IMR-90 (cell line): ENCODE measurements at regions not wholly inside any gene's neighbourhood (a gene's known extent, or its start where the extent isn't known, plus 50 kb on each side); places are given as distances from the start of the nearest gene placed in this dataset.

Experiments
- ATAC-seq: fragments of 200-7000 bp; cut with Tn5 transposase; 2 replicates; pipeline ENCODE4 v1.9.1; 2020; ENCODE audit warnings: low read depth, mild to moderate bottlenecking, moderate library complexity
- BruUV-seq: library from RNA; stranded (reverse); fragments of 400-500 nt; replicated peaks from 2 replicates; lab custom pipeline; 2021; lab: Mats Ljungman, UMichigan
- CTCF ChIA-PET: fragments of 300-600 bp; formaldehyde crosslinking; extraction: SDS; loops from one replicate; lab custom pipeline; 2021; ENCODE audit warnings: antibody characterized with exemption; lab: Yijun Ruan, JAX
- POLR2A ChIA-PET: fragments of 300-600 bp; sonication (Branson Sonifier 250); formaldehyde crosslinking; loops from one replicate; lab custom pipeline; 2022; ENCODE audit warnings: antibody characterized with exemption; ENCODE audit not compliant: unreplicated experiment; lab: Charles Lee
- DNase-seq: peaks from one replicate; pipeline ENCODE4 v3.0.0; 2013
- H2AFZ ChIP-seq: replicated peaks from 2 replicates; pipeline ENCODE3; 2013; ENCODE audit warnings: low read length, mild to moderate bottlenecking; ENCODE audit not compliant: poor library complexity
- H2AK5ac ChIP-seq: 2 replicates; pipeline ENCODE4 v1.6.1; 2013; ENCODE audit warnings: low read depth, low read length, inconsistent platforms
- H2AK9ac ChIP-seq: replicated peaks from 2 replicates; pipeline ENCODE3; 2013; ENCODE audit warnings: mild to moderate bottlenecking, low read depth, low read length, moderate library complexity; ENCODE audit not compliant: poor library complexity
- H2BK120ac ChIP-seq: 2 replicates; pipeline ENCODE4 v1.6.1; 2013; ENCODE audit warnings: low read depth, low read length, inconsistent platforms
- H2BK15ac ChIP-seq: 3 replicates; pipeline ENCODE4 v1.6.1; 2013; ENCODE audit warnings: low read depth, low read length, inconsistent platforms
- H2BK20ac ChIP-seq: 2 replicates; pipeline ENCODE4 v1.6.1; 2013; ENCODE audit warnings: low read depth, mild to moderate bottlenecking, inconsistent platforms, low read length, moderate library complexity
- H2BK5ac ChIP-seq: 2 replicates; pipeline ENCODE4 v1.6.1; 2013; ENCODE audit warnings: mild to moderate bottlenecking, low read depth, low read length, inconsistent platforms; ENCODE audit not compliant: poor library complexity, severe bottlenecking
- H3K14ac ChIP-seq: replicated peaks from 2 replicates; pipeline ENCODE4 v1.6.1; 2013; ENCODE audit warnings: low read depth, low read length, inconsistent platforms
- H3K18ac ChIP-seq: 2 replicates; pipeline ENCODE4 v1.6.1; 2013; ENCODE audit warnings: low read depth, low read length, control low read depth
- H3K23ac ChIP-seq: 2 replicates; pipeline ENCODE4 v1.6.1; 2013; ENCODE audit warnings: low read depth, low read length, inconsistent platforms
- H3K27ac ChIP-seq: 2 replicates; pipeline ENCODE4 v1.5.1; 2013; ENCODE audit warnings: mild to moderate bottlenecking, control low read depth, low read length; ENCODE audit not compliant: insufficient read depth
- H3K27me3 ChIP-seq: 2 replicates; pipeline ENCODE4 v1.6.1; 2013; ENCODE audit warnings: low read length; ENCODE audit not compliant: control insufficient read depth, insufficient read depth
- H3K36me3 ChIP-seq: 2 replicates; pipeline ENCODE4 v1.6.1; 2013; ENCODE audit warnings: low read length, mixed read lengths; ENCODE audit not compliant: control insufficient read depth, insufficient read depth
- H3K4ac ChIP-seq: 2 replicates; pipeline ENCODE4 v1.6.1; 2013; ENCODE audit warnings: low read depth, low read length, inconsistent platforms
- H3K4me1 ChIP-seq: 2 replicates; pipeline ENCODE4 v1.6.1; 2013; ENCODE audit warnings: low read length, mixed read lengths; ENCODE audit not compliant: control insufficient read depth, insufficient read depth
- H3K4me2 ChIP-seq: 2 replicates; pipeline ENCODE4 v1.6.1; 2013; ENCODE audit warnings: low read depth, mild to moderate bottlenecking, control low read depth, low read length, moderate library complexity
- H3K4me3 ChIP-seq: 2 replicates; pipeline ENCODE4 v1.5.1; 2013; ENCODE audit warnings: low read depth, mild to moderate bottlenecking, control low read depth, low read length, moderate library complexity; ENCODE audit not compliant: insufficient read depth
- H3K56ac ChIP-seq: 2 replicates; pipeline ENCODE4 v1.6.1; 2013; ENCODE audit warnings: low read length, inconsistent platforms; ENCODE audit not compliant: insufficient read depth; ENCODE audit errors: extremely low read depth
- H3K79me1 ChIP-seq, 2 experiments: 2 replicates each; pipeline ENCODE4 v1.6.1; 2013; ENCODE audit warnings: low read length in 2 of 2, inconsistent platforms in 1 of 2, low read depth in 1 of 2
- H3K9ac ChIP-seq: 2 replicates; pipeline ENCODE4 v1.6.1; 2013; ENCODE audit warnings: low read depth, low read length, control low read depth
- H3K9me1 ChIP-seq: 2 replicates; pipeline ENCODE4 v1.6.1; 2013; ENCODE audit warnings: low read length, inconsistent platforms; ENCODE audit not compliant: insufficient read depth
- H3K9me3 ChIP-seq: 2 replicates; pipeline ENCODE4 v1.6.1; 2013; ENCODE audit warnings: low read length; ENCODE audit not compliant: control insufficient read depth, insufficient read depth
- H4K20me1 ChIP-seq: 2 replicates; pipeline ENCODE4 v1.6.1; 2013; ENCODE audit warnings: low read length, inconsistent platforms; ENCODE audit not compliant: insufficient read depth
- H4K5ac ChIP-seq: 2 replicates; pipeline ENCODE4 v1.6.1; 2013; ENCODE audit warnings: mild to moderate bottlenecking, low read depth, low read length, control low read depth
- H4K8ac ChIP-seq, 2 experiments: 2 replicates each; pipeline ENCODE4 v1.6.1; 2013; ENCODE audit warnings: low read depth in 2 of 2, low read length in 2 of 2, control low read depth in 1 of 2, inconsistent platforms in 1 of 2
- H4K91ac ChIP-seq: 2 replicates; pipeline ENCODE4 v1.6.1; 2013; ENCODE audit warnings: low read depth, low read length, inconsistent platforms; ENCODE audit not compliant: insufficient read depth
- SMC3 ChIP-seq: fragments of 150-350 bp; IDR thresholded peaks from 2 replicates; pipeline ENCODE4 v1.6.1; 2016; ENCODE audit warnings: low read depth, mild to moderate bottlenecking, antibody characterized with exemption, low read length, moderate library complexity
- WGBS, 2 experiments: methylation state at CpG; one replicate each; pipeline versions ENCODE4 v1.1.5 to v1.1.7; 2013; ENCODE audit warnings: missing lambda C conversion rate in 2 of 2; ENCODE audit not compliant: insufficient read length in 1 of 2; ENCODE audit errors: extremely low coverage in 2 of 2; 5-methylcytosine and 5-hydroxymethylcytosine counted together
- dilution Hi-C: fragments of 300-500 bp; cut with HindIII; formaldehyde crosslinking; loops from one replicate; pipeline ENCODE4 v1.14.3; 2018; ENCODE audit warnings: low sequenced_read_pairs; ENCODE audit not compliant: unreplicated experiment
- in situ Hi-C: fragments of 300-500 bp; cut with MboI; formaldehyde crosslinking; loops from 3 replicates; pipeline ENCODE4 v1.14.3; 2019; ENCODE audit warnings: low sequenced_read_pairs, inconsistent platforms, mixed read lengths
- intact Hi-C: fragments of 100-400 bp; cut with micrococcal nuclease; formaldehyde crosslinking; loops from 2 replicates; pipeline ENCODE4 v1.10.0; 2022

DNA sequence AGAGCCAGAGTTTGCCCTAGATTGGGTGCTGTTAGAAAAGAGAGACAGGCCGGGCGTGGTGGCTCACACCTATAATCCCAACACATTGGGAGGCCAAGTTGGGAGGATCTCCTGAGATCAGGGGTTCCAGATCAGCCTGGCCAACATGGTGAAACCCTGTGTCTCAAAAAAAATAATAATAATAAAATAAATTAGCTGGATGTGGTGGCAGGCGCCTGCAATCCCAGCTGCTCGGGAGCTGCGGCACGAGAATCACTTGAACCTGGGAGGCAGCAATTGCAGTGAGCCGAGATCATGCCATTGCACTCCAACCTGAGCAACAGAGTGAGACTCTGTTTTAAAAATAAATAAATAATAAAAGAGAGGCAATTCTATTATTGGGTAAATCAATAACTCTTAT lies 199.2 kb upstream of the GUCY1A2 start:
- no peaks in the 10 kb centered on the region for H3K27me3 ChIP-seq
- H3K4me3 ChIP-seq, result no peak overlapping the region
- no peak overlapping the region for H3K9ac ChIP-seq
- in situ Hi-C loops (no loop called here), dilution Hi-C loops (no loop called here), intact Hi-C loops (no loop called here)
- H2AFZ ChIP-seq, result no peak overlapping the region
- TF ChIP-seq SMC3, result no peak
- ChIA-PET POLR2A (no interaction called here), CTCF (no interaction called here)
- H2BK20ac ChIP-seq, result no peak overlapping the region
- no peak overlapping the region for H4K8ac ChIP-seq
- H2BK5ac ChIP-seq, result no peak overlapping the region
- H3K36me3 ChIP-seq, result no peaks in the 10 kb centered on the region
- no TSS peak for BruUV-seq
- no peak overlapping the region for H3K27ac ChIP-seq
- no peak overlapping the region for H3K4me2 ChIP-seq
- H3K14ac ChIP-seq, result no peak overlapping the region
- H3K9me3 ChIP-seq, result peaks cover 3% of the 10 kb centered on the region; the same call in 1 of the 2 replicates
- H2AK9ac ChIP-seq, result no peak overlapping the region
- no CpG with 5 or more reads among the region's 7 CpGs for WGBS, 2 experiments
- H4K91ac ChIP-seq, result no peak overlapping the region
- no peak overlapping the region for H2AK5ac ChIP-seq
- H3K4ac ChIP-seq, result no peak overlapping the region
- DNase-seq (no peak), ATAC-seq (no peak)
- no peak overlapping the region for H3K18ac ChIP-seq
- H4K20me1 ChIP-seq, result no peaks in the 10 kb centered on the region
- H2BK15ac ChIP-seq, result no peak overlapping the region
- H3K4me1 ChIP-seq, result no peaks in the 10 kb centered on the region
- no peak overlapping the region for H3K23ac ChIP-seq
- no peak overlapping the region for H3K56ac ChIP-seq
- H3K79me1 ChIP-seq, result no peaks in the 10 kb centered on the region
- no peak overlapping the region for H4K5ac ChIP-seq
- H3K9me1 ChIP-seq, result no peaks in the 10 kb centered on the region
- H2BK120ac ChIP-seq, result no peak overlapping the region
